ENCODE measurements at regions not wholly inside any gene's neighbourhood (a gene's known extent, or its start where the extent isn't known, plus 50 kb on each side); places are given as distances from the start of the nearest gene placed in this dataset.
"Not testable (repeated sequence)": the region's sequence is repeated elsewhere in the genome, so short reads cannot be mapped to it uniquely, and the experiment has no call there.

GRCh38 chr4:120263618-120264017 is 197.0 kb upstream of the MAD2L1 start:
- Histone ChIP-seq H3K36me3 (no peaks in the 10 kb centered on the region), H3K4me1 (no peaks in the 10 kb centered on the region), H3K9me3 (no peaks in the 10 kb centered on the region), H3K4me3 (no peak overlapping the region), H3K27me3 (no peaks in the 10 kb centered on the region), H3K27ac (no peak overlapping the region)
- DNase-seq (ENCODE audit: extremely low spot score in 2 of 2), result no peak
- no peak for TF ChIP-seq POLR2AphosphoS5 (IDR thresholded peaks at IDR 0.05; ENCODE audit: insufficient read depth in 1 of 2, low read depth in 1 of 2)
- TF ChIP-seq POLR2A (IDR thresholded peaks at IDR 0.05), result no peak
- no peak for TF ChIP-seq CTCF (IDR thresholded peaks at IDR 0.05)
- intact Hi-C loops (cut with DNase I), result no loop called here

- Histone ChIP-seq H3K9me3 (no peaks in the 10 kb centered on the region), H3K27ac (no peak overlapping the region), H3K27me3 (no peaks in the 10 kb centered on the region), H3K4me1 (no peaks in the 10 kb centered on the region), H3K36me3 (no peaks in the 10 kb centered on the region), H3K4me3 (no peak overlapping the region)
- TF ChIP-seq POLR2A (IDR thresholded peaks at IDR 0.05), result no peak
- TF ChIP-seq POLR2AphosphoS5 (IDR thresholded peaks at IDR 0.05; ENCODE audit: insufficient read depth in 1 of 2, low read depth in 1 of 2), result no peak
- no peak for TF ChIP-seq CTCF (IDR thresholded peaks at IDR 0.05)
- no peak for DNase-seq (ENCODE audit: extremely low spot score in 2 of 2)
- intact Hi-C loops (cut with DNase I), result no loop called here
These were observed 194.5 kb upstream of the MAD2L1 start for GRCh38 chr4:120261117-120261516.

GRCh38 chr4:120256112-120256775 is 189.6 kb upstream of the MAD2L1 start:
- H3K9me3 ChIP-seq; H3K4me1 ChIP-seq; DNase-seq (ENCODE audit: extremely low spot score in 2 of 2); H3K4me3 ChIP-seq; H3K36me3 ChIP-seq; intact Hi-C loops (cut with DNase I); H3K27ac ChIP-seq; H3K27me3 ChIP-seq: not testable (repeated sequence)

- intact Hi-C loops (cut with DNase I), result no loop called here
- TF ChIP-seq POLR2A (IDR thresholded peaks at IDR 0.05) (no peak), CTCF (IDR thresholded peaks at IDR 0.05) (no peak), POLR2AphosphoS5 (IDR thresholded peaks at IDR 0.05; ENCODE audit: insufficient read depth in 1 of 2, low read depth in 1 of 2) (no peak)
- no peaks in the 10 kb centered on the region for H3K27me3 ChIP-seq
- no peak overlapping the region for H3K27ac ChIP-seq
- H3K36me3 ChIP-seq, result no peaks in the 10 kb centered on the region
- H3K4me1 ChIP-seq, result no peaks in the 10 kb centered on the region
- H3K4me3 ChIP-seq, result no peak overlapping the region
- H3K9me3 ChIP-seq, result no peaks in the 10 kb centered on the region
- DNase-seq (ENCODE audit: extremely low spot score in 2 of 2), result no peak
These were observed 171.8 kb upstream of the MAD2L1 start for GRCh38 chr4:120238277-120238973.

- no peaks in the 10 kb centered on the region for H3K4me1 ChIP-seq
- no peaks in the 10 kb centered on the region for H3K27me3 ChIP-seq
- no peaks in the 10 kb centered on the region for H3K36me3 ChIP-seq
- no peaks in the 10 kb centered on the region for H3K9me3 ChIP-seq
- no peak for DNase-seq (ENCODE audit: extremely low spot score in 2 of 2)
- TF ChIP-seq POLR2AphosphoS5 (IDR thresholded peaks at IDR 0.05; ENCODE audit: insufficient read depth in 1 of 2, low read depth in 1 of 2), result no peak
- TF ChIP-seq CTCF (IDR thresholded peaks at IDR 0.05), result no peak
- no peak for TF ChIP-seq POLR2A (IDR thresholded peaks at IDR 0.05)
- intact Hi-C loops (cut with DNase I), result no loop called here
- no peak overlapping the region for H3K4me3 ChIP-seq
- H3K27ac ChIP-seq, result no peak overlapping the region
These were observed 170.2 kb upstream of the MAD2L1 start for GRCh38 chr4:120236873-120237272.
